PFSK-1 (cell line): ENCODE measurements at regions not wholly inside any gene's neighbourhood (a gene's known extent, or its start where the extent isn't known, plus 50 kb on each side); places are given as distances from the start of the nearest gene placed in this dataset.

ENCODE experiments used
- POLR2AphosphoS5 ChIP-seq: IDR thresholded peaks from 2 replicates; pipeline ENCODE4 v1.6.1; 2012; ENCODE audit warnings: low read depth, mild to moderate bottlenecking, control low read depth, low read length, moderate library complexity
- TAF1 ChIP-seq: IDR thresholded peaks from 2 replicates; pipeline ENCODE4 v1.6.1; 2012; ENCODE audit warnings: low read length, control low read depth, borderline replicate concordance; ENCODE audit not compliant: insufficient read depth
- TF ChIP-seq, protein P1 (sequence below), 2 experiments: IDR thresholded peaks; 2 replicates each; pipeline versions ENCODE4 v1.6.1 to v1.8.0; 2011 to 2012; ENCODE audit warnings: low read depth in 2 of 2, low read length in 2 of 2, control low read depth in 1 of 2, inconsistent platforms in 1 of 2, mild to moderate bottlenecking in 1 of 2, moderate library complexity in 1 of 2; ENCODE audit not compliant: insufficient read depth in 1 of 2

DNA sequence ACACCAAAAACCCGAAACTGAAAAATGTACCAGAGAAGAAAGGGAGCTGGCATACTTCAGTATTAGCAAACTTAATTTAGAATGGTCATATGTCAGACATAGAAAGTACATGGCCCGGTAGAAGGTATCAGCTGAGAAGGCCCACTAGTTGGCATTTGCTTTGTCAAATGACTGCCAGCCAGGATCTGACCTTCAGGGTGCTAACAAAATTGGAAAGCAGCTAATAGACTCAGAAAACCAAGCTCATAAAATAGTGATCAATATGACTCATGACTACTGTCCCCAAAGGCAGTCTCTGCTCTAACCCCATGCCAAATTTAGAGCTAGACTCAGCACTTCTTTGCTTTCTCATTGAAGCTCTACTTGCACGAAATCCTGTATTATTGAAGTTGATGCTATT, 342.7 kb downstream of the PDGFC start:
- TF ChIP-seq, protein P1, sequence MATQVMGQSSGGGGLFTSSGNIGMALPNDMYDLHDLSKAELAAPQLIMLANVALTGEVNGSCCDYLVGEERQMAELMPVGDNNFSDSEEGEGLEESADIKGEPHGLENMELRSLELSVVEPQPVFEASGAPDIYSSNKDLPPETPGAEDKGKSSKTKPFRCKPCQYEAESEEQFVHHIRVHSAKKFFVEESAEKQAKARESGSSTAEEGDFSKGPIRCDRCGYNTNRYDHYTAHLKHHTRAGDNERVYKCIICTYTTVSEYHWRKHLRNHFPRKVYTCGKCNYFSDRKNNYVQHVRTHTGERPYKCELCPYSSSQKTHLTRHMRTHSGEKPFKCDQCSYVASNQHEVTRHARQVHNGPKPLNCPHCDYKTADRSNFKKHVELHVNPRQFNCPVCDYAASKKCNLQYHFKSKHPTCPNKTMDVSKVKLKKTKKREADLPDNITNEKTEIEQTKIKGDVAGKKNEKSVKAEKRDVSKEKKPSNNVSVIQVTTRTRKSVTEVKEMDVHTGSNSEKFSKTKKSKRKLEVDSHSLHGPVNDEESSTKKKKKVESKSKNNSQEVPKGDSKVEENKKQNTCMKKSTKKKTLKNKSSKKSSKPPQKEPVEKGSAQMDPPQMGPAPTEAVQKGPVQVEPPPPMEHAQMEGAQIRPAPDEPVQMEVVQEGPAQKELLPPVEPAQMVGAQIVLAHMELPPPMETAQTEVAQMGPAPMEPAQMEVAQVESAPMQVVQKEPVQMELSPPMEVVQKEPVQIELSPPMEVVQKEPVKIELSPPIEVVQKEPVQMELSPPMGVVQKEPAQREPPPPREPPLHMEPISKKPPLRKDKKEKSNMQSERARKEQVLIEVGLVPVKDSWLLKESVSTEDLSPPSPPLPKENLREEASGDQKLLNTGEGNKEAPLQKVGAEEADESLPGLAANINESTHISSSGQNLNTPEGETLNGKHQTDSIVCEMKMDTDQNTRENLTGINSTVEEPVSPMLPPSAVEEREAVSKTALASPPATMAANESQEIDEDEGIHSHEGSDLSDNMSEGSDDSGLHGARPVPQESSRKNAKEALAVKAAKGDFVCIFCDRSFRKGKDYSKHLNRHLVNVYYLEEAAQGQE (IDR thresholded peaks at IDR 0.05; ENCODE audit: insufficient read depth in 1 of 2, low read depth in 2 of 2, low read length in 2 of 2), result no peak
- TF ChIP-seq POLR2AphosphoS5 (no peak), TAF1 (no peak)
